GM12892 (cell line): ENCODE measurements at regions not wholly inside any gene's neighbourhood (a gene's known extent, or its start where the extent isn't known, plus 50 kb on each side); places are given as distances from the start of the nearest gene placed in this dataset.
"Not testable (repeated sequence)": the region's sequence is repeated elsewhere in the genome, so short reads cannot be mapped to it uniquely, and the experiment has no call there.

Source experiments
- POLR2A ChIP-seq: IDR thresholded peaks from 2 replicates; pipeline ENCODE4 v1.6.1; 2011; ENCODE audit warnings: low read depth, low read length, control low read depth
- POLR2AphosphoS5 ChIP-seq: IDR thresholded peaks from 2 replicates; pipeline ENCODE4 v1.6.1; 2011; ENCODE audit warnings: low read depth, low read length, control low read depth
- TAF1 ChIP-seq: IDR thresholded peaks from 2 replicates; pipeline ENCODE4 v1.6.1; 2011; ENCODE audit warnings: low read depth, mild to moderate bottlenecking, control low read depth, low read length, borderline replicate concordance

DNA sequence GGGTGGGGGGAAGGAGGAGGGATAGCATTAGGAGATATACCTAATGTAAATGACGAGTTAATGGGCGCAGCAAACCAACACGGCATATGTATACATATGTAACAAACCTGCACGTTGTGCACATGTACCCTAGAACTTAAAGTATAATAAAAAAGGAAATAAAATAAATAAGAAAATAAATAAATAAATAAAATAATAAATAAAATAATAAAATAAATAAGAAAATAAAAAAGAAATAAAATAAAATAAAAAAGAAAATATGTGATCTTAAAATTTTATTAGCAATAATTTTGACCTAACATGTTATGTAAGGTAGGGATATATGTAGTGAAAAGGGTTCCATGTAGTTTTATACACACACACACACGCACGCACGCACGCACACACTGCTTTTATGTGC lies 195.5 kb upstream of the PLPPR1 start:
- not testable (repeated sequence) for TF ChIP-seq POLR2A, TAF1, POLR2AphosphoS5
